ENCODE measurements at regions not wholly inside any gene's neighbourhood (a gene's known extent, or its start where the extent isn't known, plus 50 kb on each side); places are given as distances from the start of the nearest gene placed in this dataset.

GRCh38 chr2:11009176-11009575 lies 97.4 kb downstream of the KCNF1 start:
- DNase-seq (ENCODE audit: extremely low read depth, low read depth), result no peak
- TF ChIP-seq CTCF (IDR thresholded peaks at IDR 0.05; ENCODE audit: low read depth, low read length), result no peak

- no peak for DNase-seq (ENCODE audit: extremely low read depth, low read depth)
- no peak for TF ChIP-seq CTCF (IDR thresholded peaks at IDR 0.05; ENCODE audit: low read depth, low read length)
Measured at GRCh38 chr2:11009891-11010290, 98.2 kb downstream of the KCNF1 start.

GRCh38 chr2:11011359-11011758 lies 99.6 kb downstream of the KCNF1 start:
- DNase-seq (ENCODE audit: extremely low read depth, low read depth), result no peak
- TF ChIP-seq CTCF (IDR thresholded peaks at IDR 0.05; ENCODE audit: low read depth, low read length), result no peak

- TF ChIP-seq CTCF (IDR thresholded peaks at IDR 0.05; ENCODE audit: low read depth, low read length), result no peak
- no peak for DNase-seq (ENCODE audit: extremely low read depth, low read depth)
Measured at GRCh38 chr2:11012131-11012693, 100.5 kb downstream of the KCNF1 start.

- DNase-seq (ENCODE audit: extremely low read depth, low read depth), result no peak
- no peak for TF ChIP-seq CTCF (IDR thresholded peaks at IDR 0.05; ENCODE audit: low read depth, low read length)
Measured at GRCh38 chr2:11013196-11013595, 101.5 kb downstream of the KCNF1 start.

GRCh38 chr2:11014026-11014425 lies 102.3 kb downstream of the KCNF1 start:
- DNase-seq (ENCODE audit: extremely low read depth, low read depth), result no peak
- TF ChIP-seq CTCF (IDR thresholded peaks at IDR 0.05; ENCODE audit: low read depth, low read length), result no peak

GRCh38 chr2:11016735-11017388 lies 105.1 kb downstream of the KCNF1 start:
- DNase-seq (ENCODE audit: extremely low read depth, low read depth), result no peak
- no peak for TF ChIP-seq CTCF (IDR thresholded peaks at IDR 0.05; ENCODE audit: low read depth, low read length)
